ENCODE measurements at regions not wholly inside any gene's neighbourhood (a gene's known extent, or its start where the extent isn't known, plus 50 kb on each side); places are given as distances from the start of the nearest gene placed in this dataset.

- no peak for FAIRE-seq
These were observed 62.0 kb upstream of the CD93 start for GRCh38 chr20:23147964-23148730.

GRCh38 chr20:23147647-23147963 is 61.5 kb upstream of the CD93 start:
- FAIRE-seq: no peak

GRCh38 chr20:23146857-23147637 is 60.9 kb upstream of the CD93 start:
- FAIRE-seq: no peak

- FAIRE-seq: no peak
These were observed 60.1 kb upstream of the CD93 start for GRCh38 chr20:23146181-23146580.

GRCh38 chr20:23145281-23145700 is 59.2 kb upstream of the CD93 start:
- no peak for FAIRE-seq

GRCh38 chr20:23144856-23145255 is 58.7 kb upstream of the CD93 start:
- FAIRE-seq: no peak

- FAIRE-seq: no peak
These were observed 58.0 kb upstream of the CD93 start for GRCh38 chr20:23143986-23144690.

- FAIRE-seq: no peak
These were observed 57.0 kb upstream of the CD93 start for GRCh38 chr20:23143098-23143497.

GRCh38 chr20:23142162-23143050 is 56.3 kb upstream of the CD93 start:
- no peak for FAIRE-seq

- FAIRE-seq: no peak
These were observed 55.5 kb upstream of the CD93 start for GRCh38 chr20:23141450-23142161.

GRCh38 chr20:23140991-23141390 is 54.9 kb upstream of the CD93 start:
- FAIRE-seq: no peak

- peak; percentile 32 for FAIRE-seq
These were observed 53.9 kb upstream of the CD93 start for GRCh38 chr20:23139984-23140383.

- FAIRE-seq: no peak
These were observed 53.4 kb upstream of the CD93 start for GRCh38 chr20:23139524-23139923.

- FAIRE-seq: no peak
These were observed 52.6 kb upstream of the CD93 start for GRCh38 chr20:23138682-23139081.

- no peak for FAIRE-seq
These were observed 52.1 kb upstream of the CD93 start for GRCh38 chr20:23138226-23138625.

- no peak for FAIRE-seq
These were observed 51.0 kb upstream of the CD93 start for GRCh38 chr20:23136893-23137745.

GRCh38 chr20:23135449-23136420 is 49.6 kb upstream of the CD93 start:
- FAIRE-seq: no peak
